ENCODE measurements at regions not wholly inside any gene's neighbourhood (a gene's known extent, or its start where the extent isn't known, plus 50 kb on each side); places are given as distances from the start of the nearest gene placed in this dataset.

DNA sequence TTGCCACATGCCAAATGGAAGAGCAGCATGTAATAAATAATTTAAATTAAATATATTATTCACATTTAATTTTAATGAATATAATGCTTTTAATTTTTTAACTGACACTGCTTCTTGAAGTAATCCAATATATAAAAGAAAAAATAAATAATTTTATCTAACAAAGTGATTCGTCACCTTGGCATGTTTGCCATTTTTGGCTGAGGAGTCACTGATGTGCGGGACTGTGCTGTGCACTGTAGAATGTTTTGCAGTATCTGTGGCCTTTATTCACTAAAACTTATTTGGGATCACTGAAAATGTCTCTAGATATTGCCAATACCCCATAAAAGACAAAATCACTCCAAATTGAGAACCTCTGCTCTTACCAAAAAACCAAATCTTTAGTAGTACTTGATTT, 807.8 kb downstream of the BRINP3 start:
- Histone ChIP-seq H3K27ac (ENCODE audit: low read depth, low read length, poor library complexity, severe bottlenecking) (no peak overlapping the region), H3K9ac (ENCODE audit: low read length) (no peak overlapping the region), H3K4me1 (ENCODE audit: insufficient read depth, low read length, severe bottlenecking) (no peaks in the 10 kb centered on the region), H3K9me3 (ENCODE audit: low read length) (no peaks in the 10 kb centered on the region), H4K20me1 (ENCODE audit: insufficient read depth, low read length) (no peaks in the 10 kb centered on the region), H3K9me2 (ENCODE audit: low read depth, low read length) (no peaks in the 10 kb centered on the region), H3F3A (ENCODE audit: insufficient read depth, low read length) (no peaks in the 10 kb centered on the region), H3K79me2 (ENCODE audit: insufficient read depth, low read length) (no peaks in the 10 kb centered on the region), H3K27me3 (ENCODE audit: insufficient read depth, low read length) (no peaks in the 10 kb centered on the region), H2AFZ (ENCODE audit: low read length) (no peak overlapping the region), H3K4me2 (ENCODE audit: low read length) (no peak overlapping the region), H3K36me3 (ENCODE audit: insufficient read depth, low read length) (no peaks in the 10 kb centered on the region), H3K4me3 (ENCODE audit: low read depth, low read length, poor library complexity, severe bottlenecking) (no peak overlapping the region)
- TF ChIP-seq, protein P1, sequence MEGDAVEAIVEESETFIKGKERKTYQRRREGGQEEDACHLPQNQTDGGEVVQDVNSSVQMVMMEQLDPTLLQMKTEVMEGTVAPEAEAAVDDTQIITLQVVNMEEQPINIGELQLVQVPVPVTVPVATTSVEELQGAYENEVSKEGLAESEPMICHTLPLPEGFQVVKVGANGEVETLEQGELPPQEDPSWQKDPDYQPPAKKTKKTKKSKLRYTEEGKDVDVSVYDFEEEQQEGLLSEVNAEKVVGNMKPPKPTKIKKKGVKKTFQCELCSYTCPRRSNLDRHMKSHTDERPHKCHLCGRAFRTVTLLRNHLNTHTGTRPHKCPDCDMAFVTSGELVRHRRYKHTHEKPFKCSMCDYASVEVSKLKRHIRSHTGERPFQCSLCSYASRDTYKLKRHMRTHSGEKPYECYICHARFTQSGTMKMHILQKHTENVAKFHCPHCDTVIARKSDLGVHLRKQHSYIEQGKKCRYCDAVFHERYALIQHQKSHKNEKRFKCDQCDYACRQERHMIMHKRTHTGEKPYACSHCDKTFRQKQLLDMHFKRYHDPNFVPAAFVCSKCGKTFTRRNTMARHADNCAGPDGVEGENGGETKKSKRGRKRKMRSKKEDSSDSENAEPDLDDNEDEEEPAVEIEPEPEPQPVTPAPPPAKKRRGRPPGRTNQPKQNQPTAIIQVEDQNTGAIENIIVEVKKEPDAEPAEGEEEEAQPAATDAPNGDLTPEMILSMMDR (IDR thresholded peaks at IDR 0.05; ENCODE audit: low read length), result no peak
- TF ChIP-seq EZH2 (IDR thresholded peaks at IDR 0.05; ENCODE audit: borderline replicate concordance, low read length), result no peak

DNA sequence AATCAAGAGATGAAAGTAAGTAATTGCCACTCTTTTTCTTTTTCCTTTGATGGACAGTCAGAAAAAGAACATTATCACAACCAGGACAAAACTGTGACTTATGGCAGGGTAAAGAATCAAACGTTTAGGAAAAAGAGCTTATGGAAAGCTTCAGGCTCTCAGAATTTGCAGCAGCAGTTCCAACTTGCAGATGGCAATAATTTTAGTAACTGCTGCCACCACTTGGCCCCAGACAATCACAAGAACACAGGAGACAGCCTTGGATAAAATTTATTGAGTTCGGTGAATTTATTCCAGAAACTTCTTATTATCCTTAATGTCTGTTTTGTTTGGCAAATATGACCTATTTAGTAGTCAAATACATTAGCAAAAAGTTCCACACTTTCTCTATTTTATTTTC, 804.4 kb downstream of the BRINP3 start:
- H3K9me3 ChIP-seq (ENCODE audit: low read length), result no peaks in the 10 kb centered on the region
- H3K36me3 ChIP-seq (ENCODE audit: insufficient read depth, low read length), result no peaks in the 10 kb centered on the region
- H2AFZ ChIP-seq (ENCODE audit: low read length), result no peak overlapping the region
- no peaks in the 10 kb centered on the region for H3K79me2 ChIP-seq (ENCODE audit: insufficient read depth, low read length)
- H3K9ac ChIP-seq (ENCODE audit: low read length), result no peak overlapping the region
- H3K27me3 ChIP-seq (ENCODE audit: insufficient read depth, low read length), result no peaks in the 10 kb centered on the region
- H3F3A ChIP-seq (ENCODE audit: insufficient read depth, low read length), result no peaks in the 10 kb centered on the region
- no peaks in the 10 kb centered on the region for H3K9me2 ChIP-seq (ENCODE audit: low read depth, low read length)
- no peak overlapping the region for H3K4me3 ChIP-seq (ENCODE audit: low read depth, low read length, poor library complexity, severe bottlenecking)
- no peaks in the 10 kb centered on the region for H4K20me1 ChIP-seq (ENCODE audit: insufficient read depth, low read length)
- H3K4me2 ChIP-seq (ENCODE audit: low read length), result no peak overlapping the region
- H3K27ac ChIP-seq (ENCODE audit: low read depth, low read length, poor library complexity, severe bottlenecking), result no peak overlapping the region
- no peaks in the 10 kb centered on the region for H3K4me1 ChIP-seq (ENCODE audit: insufficient read depth, low read length, severe bottlenecking)
- TF ChIP-seq EZH2 (IDR thresholded peaks at IDR 0.05; ENCODE audit: borderline replicate concordance, low read length), result no peak
- TF ChIP-seq, protein P1 (IDR thresholded peaks at IDR 0.05; ENCODE audit: low read length), result no peak

DNA sequence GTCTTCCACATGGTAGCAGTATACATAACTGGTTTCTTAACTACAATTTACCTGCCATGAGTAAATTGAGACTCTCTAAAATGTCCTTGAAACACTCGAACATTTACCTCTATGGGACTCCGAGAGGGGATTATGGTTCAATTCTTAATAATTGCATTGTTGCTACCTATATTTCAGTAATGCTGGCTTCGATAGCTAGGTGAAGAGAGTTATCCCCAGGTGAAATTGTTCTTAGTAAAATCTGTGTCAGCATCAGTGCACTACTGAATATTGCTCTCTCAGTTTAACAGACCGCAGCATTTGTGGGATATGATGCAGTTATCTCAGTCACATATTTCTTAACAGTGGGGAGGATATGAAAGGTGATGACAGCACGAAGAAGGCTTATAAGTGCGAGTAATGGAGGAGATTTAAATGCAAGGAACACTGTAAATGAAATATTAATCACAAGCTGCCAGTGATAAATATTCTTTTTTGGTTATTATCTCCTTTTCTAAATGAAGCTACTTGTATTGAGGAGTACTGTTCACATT, 801.9 kb downstream of the BRINP3 start:
- H4K20me1 ChIP-seq (ENCODE audit: insufficient read depth, low read length), result no peaks in the 10 kb centered on the region
- TF ChIP-seq, protein P1 (IDR thresholded peaks at IDR 0.05; ENCODE audit: low read length), result no peak
- TF ChIP-seq EZH2 (IDR thresholded peaks at IDR 0.05; ENCODE audit: borderline replicate concordance, low read length), result no peak
- H3K4me1 ChIP-seq (ENCODE audit: insufficient read depth, low read length, severe bottlenecking), result no peaks in the 10 kb centered on the region
- no peaks in the 10 kb centered on the region for H3K9me2 ChIP-seq (ENCODE audit: low read depth, low read length)
- H3K4me2 ChIP-seq (ENCODE audit: low read length), result no peak overlapping the region
- H3K27me3 ChIP-seq (ENCODE audit: insufficient read depth, low read length), result no peaks in the 10 kb centered on the region
- H3K27ac ChIP-seq (ENCODE audit: low read depth, low read length, poor library complexity, severe bottlenecking), result no peak overlapping the region
- no peak overlapping the region for H3K9ac ChIP-seq (ENCODE audit: low read length)
- H3K9me3 ChIP-seq (ENCODE audit: low read length), result no peaks in the 10 kb centered on the region
- H3F3A ChIP-seq (ENCODE audit: insufficient read depth, low read length), result no peaks in the 10 kb centered on the region
- H3K4me3 ChIP-seq (ENCODE audit: low read depth, low read length, poor library complexity, severe bottlenecking), result no peak overlapping the region
- no peaks in the 10 kb centered on the region for H3K36me3 ChIP-seq (ENCODE audit: insufficient read depth, low read length)
- H2AFZ ChIP-seq (ENCODE audit: low read length), result no peak overlapping the region
- H3K79me2 ChIP-seq (ENCODE audit: insufficient read depth, low read length), result no peaks in the 10 kb centered on the region
